Mucosa of descending colon (tissue), 3 donors: ENCODE measurements at regions not wholly inside any gene's neighbourhood (a gene's known extent, or its start where the extent isn't known, plus 50 kb on each side); places are given as distances from the start of the nearest gene placed in this dataset.

ENCODE experiments used
- ATAC-seq: fragments of 200-7000 bp; cut with Tn5 transposase; one replicate; pipeline ENCODE4 v1.9.1; 2020; ENCODE audit warnings: mild to moderate bottlenecking, moderate library complexity
- DNase-seq, 3 donors: peaks; one replicate each; pipeline ENCODE4 v3.0.0-alpha.2; 2020
- H3K36me3 ChIP-seq: fragments of 200-600 bp; one replicate; pipeline ENCODE4 v1.8.0; 2021; ENCODE audit warnings: low read depth, mild to moderate bottlenecking
- H3K4me1 ChIP-seq: fragments of 200-600 bp; one replicate; pipeline ENCODE4 v1.8.0; 2021; ENCODE audit warnings: low read depth, mild to moderate bottlenecking
- H3K4me3 ChIP-seq: fragments of 200-600 bp; one replicate; pipeline ENCODE4 v1.8.0; 2021; ENCODE audit warnings: mild to moderate bottlenecking
- H3K9me3 ChIP-seq: fragments of 200-600 bp; one replicate; pipeline ENCODE4 v1.8.0; 2021; ENCODE audit warnings: mild to moderate bottlenecking
- intact Hi-C, 2 donors: fragments of 100-400 bp; cut with DNase I in 1 of 2; cut with micrococcal nuclease in 1 of 2; formaldehyde crosslinking; loops; one replicate each; pipeline versions ENCODE4 v1.11.0 to v1.11.1; 2022; cut with DNase I, micrococcal nuclease
- TF ChIP-seq, protein P1 (sequence below): fragments of 200-600 bp; IDR thresholded peaks from one replicate; pipeline ENCODE4 v1.8.0; 2022; ENCODE audit warnings: antibody characterized with exemption, mild to moderate bottlenecking
- donor health status: DM: no; HTN: no; CAD: no; lungs with moderate emphysema.
- donor health status: DM: no; HTN: no; CAD: no.
- donor health status: DM: no; HTN: yes; CAD: no.

DNA sequence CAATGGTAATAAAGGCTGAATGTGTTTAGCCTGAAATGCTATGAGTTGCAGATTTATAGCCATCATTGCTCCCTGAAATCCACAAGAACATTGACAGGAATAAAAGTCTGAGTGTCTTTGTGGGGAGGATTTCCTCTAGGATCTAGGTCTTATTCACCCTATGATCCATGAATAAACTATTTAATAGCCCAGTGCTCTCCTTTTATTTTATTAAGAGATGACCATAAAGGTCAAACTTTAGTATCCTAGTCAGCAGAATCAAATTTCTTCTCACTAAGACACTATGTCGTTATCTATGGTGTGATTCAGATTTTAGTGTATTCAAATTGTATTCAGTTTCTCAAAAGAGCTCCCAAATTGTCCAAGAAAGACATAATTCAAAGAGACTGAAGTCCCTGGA is 67.8 kb upstream of the AKR1E2 start:
- H3K4me1 ChIP-seq = no peaks in the 10 kb centered on the region
- no peak for ATAC-seq
- TF ChIP-seq, protein P1, sequence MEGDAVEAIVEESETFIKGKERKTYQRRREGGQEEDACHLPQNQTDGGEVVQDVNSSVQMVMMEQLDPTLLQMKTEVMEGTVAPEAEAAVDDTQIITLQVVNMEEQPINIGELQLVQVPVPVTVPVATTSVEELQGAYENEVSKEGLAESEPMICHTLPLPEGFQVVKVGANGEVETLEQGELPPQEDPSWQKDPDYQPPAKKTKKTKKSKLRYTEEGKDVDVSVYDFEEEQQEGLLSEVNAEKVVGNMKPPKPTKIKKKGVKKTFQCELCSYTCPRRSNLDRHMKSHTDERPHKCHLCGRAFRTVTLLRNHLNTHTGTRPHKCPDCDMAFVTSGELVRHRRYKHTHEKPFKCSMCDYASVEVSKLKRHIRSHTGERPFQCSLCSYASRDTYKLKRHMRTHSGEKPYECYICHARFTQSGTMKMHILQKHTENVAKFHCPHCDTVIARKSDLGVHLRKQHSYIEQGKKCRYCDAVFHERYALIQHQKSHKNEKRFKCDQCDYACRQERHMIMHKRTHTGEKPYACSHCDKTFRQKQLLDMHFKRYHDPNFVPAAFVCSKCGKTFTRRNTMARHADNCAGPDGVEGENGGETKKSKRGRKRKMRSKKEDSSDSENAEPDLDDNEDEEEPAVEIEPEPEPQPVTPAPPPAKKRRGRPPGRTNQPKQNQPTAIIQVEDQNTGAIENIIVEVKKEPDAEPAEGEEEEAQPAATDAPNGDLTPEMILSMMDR = no peak
- H3K36me3 ChIP-seq = no peaks in the 10 kb centered on the region
- no peak overlapping the region for H3K4me3 ChIP-seq
- DNase-seq = no peak
- intact Hi-C loops = no loop called here
- H3K9me3 ChIP-seq = no peaks in the 10 kb centered on the region

DNA sequence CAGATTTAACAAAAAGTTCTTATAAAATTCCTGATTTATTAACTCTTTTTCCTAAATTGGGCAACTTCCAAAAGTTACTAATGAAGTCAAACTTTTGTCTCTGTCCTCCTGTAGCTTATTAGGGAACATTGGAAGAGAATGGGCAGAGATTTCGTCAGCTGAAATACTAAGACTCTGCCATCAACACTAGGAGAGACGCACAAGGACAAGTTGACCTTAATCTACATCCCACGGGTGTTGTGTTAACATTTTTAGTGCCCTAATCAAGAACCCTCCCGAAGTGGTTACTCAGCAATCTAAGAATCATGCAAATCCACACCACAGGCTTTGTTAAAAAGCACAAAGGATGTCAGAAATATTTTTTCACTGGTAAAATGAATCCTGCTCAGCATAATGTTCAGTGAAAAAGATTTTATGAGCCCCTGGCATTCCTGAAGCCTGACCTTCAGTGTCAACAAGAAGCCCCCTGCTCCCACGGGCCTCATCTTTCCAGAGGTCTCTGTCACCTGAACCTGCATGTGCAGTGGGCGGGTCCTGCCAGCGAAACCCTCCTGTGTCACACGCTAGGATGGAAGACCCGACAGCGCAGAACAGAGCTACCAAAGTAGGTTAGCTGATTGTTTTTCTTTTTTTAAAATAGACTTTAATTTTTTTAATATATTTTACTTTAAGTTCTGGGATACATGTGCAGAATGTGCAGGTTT is 70.6 kb upstream of the AKR1E2 start:
- TF ChIP-seq, protein P1 = no peak
- H3K9me3 ChIP-seq = no peaks in the 10 kb centered on the region
- intact Hi-C loops = no loop called here
- ATAC-seq (no peak), DNase-seq (no peak)
- H3K4me3 ChIP-seq = no peak overlapping the region
- H3K4me1 ChIP-seq = no peaks in the 10 kb centered on the region
- H3K36me3 ChIP-seq = no peaks in the 10 kb centered on the region

DNA sequence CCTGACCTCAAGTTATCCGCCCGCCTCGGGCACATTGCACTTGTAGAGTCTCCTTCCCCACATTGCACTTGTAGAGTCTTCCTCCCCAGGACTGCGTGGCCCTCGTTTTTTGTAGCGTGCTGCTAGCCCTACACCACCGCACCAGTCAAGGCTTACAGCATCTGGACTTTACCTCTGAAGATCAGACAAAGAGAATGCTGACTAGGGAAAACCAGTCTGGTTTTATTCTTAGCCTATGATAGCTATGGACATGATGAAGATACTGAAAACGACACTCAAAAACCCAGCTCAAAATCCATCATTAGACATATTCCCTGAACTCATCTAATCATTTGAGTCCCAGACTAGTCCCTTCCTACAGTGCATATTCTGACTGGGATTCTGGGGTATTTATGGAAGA is 71.9 kb upstream of the AKR1E2 start:
- TF ChIP-seq, protein P1 = no peak
- H3K4me1 ChIP-seq = no peaks in the 10 kb centered on the region
- no peak for DNase-seq
- no peaks in the 10 kb centered on the region for H3K36me3 ChIP-seq
- intact Hi-C loops = no loop called here
- no peak for ATAC-seq
- H3K9me3 ChIP-seq = no peaks in the 10 kb centered on the region
- H3K4me3 ChIP-seq = no peak overlapping the region

DNA sequence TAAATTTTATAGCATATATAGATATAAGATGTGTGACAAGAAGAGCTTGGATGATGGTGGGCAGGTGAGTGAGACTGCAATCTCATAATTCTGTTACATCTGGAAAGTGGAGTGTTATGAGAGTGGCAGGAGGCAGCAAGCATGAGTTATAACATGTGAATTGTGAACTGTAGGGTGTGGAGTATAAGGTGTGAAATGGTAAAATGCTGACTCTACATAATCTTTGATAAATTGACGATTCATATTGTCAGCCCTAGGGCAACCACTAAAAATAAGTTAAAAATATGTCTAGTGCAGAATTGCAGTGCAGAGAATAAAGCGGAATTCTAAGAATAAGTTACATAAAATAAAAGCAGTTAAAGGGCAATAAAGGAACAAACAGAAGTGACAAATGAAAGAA is 74.8 kb upstream of the AKR1E2 start:
- intact Hi-C loops = no loop called here
- Histone ChIP-seq H3K4me1 (no peaks in the 10 kb centered on the region), H3K36me3 (no peaks in the 10 kb centered on the region), H3K9me3 (no peaks in the 10 kb centered on the region), H3K4me3 (no peak overlapping the region)
- TF ChIP-seq, protein P1 = no peak
- DNase-seq (no peak), ATAC-seq (no peak)

DNA sequence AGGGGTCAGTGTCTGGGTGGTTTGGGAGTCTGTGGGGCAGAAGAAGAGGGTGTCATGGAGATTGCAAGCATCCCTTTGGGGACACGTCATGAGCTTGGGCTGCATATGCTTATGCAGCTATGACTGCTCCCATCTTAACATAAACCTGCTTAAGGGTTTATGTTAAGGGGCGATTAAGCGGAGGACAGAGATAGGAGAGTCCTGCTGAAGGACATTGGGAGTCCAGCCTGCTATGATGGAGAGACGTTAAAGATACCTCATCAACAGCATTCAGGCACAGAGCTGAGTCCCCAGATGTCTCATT is 76.8 kb upstream of the AKR1E2 start:
- Histone ChIP-seq H3K36me3 (no peaks in the 10 kb centered on the region), H3K9me3 (no peaks in the 10 kb centered on the region), H3K4me1 (no peaks in the 10 kb centered on the region), H3K4me3 (no peak overlapping the region)
- no peak for ATAC-seq
- intact Hi-C loops = no loop called here
- DNase-seq = no peak
- TF ChIP-seq, protein P1 = no peak
